ENCODE measurements at regions not wholly inside any gene's neighbourhood (a gene's known extent, or its start where the extent isn't known, plus 50 kb on each side); places are given as distances from the start of the nearest gene placed in this dataset.

- DNase-seq (ENCODE audit: low spot score), result no peak
These were observed 64.6 kb upstream of the C1orf21 start for GRCh38 chr1:184322253-184322652.

DNA sequence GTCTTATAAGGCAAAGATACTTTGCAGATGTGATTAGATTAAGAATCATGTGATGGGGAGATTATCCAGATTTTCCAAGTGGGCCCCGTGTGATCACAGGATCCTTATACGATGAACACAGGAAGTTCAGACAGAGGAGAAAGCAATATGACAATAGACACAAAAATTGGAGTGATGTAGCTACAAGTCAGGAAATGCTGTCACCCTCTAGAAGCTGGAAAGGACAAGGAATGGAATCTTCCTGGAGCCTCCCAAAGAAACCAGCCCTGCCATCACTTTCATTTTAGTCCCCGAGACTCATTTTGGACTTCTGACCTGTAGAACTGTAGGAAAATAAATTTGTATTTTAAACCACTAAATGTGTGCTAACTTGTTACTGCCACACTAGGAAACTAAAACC is 61.9 kb upstream of the C1orf21 start:
- no peak for DNase-seq (ENCODE audit: low spot score)

- no peak for DNase-seq (ENCODE audit: low spot score)
These were observed 60.6 kb upstream of the C1orf21 start for GRCh38 chr1:184326278-184326677.

DNA sequence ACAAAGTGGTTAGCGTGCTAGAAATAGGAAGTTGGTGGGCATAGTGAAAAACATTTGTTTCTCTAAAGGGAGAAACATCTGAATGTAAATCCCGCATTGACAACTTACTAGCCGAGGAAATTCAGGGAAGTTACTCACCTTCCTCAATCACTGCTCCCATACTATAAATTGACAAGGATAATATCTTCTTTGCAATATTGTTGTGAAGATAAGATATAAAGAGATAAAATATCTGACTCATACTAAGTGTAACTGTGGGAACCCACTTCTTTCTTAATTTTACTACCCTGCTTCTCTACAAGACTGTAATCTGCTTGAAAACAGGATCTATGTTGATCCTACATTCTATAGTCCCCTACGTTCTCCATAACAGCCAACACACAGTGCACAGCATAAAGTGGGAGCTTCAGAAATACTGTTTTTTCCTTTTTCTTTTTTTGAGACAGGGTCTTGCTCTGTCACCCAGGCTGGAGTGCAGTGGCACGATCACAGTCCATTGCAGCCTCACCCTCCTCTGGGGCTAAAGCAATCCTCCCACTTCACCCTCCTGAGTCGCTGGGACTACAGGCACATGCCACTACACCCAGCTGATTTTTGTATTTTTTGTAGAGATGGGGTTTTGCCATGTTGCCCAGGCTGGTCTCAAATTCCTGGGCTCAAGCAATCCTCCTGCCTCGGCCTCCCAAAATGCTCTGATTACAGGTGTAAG is 57.4 kb upstream of the C1orf21 start:
- DNase-seq (ENCODE audit: low spot score), result no peak

GRCh38 chr1:184329962-184330868 is 56.6 kb upstream of the C1orf21 start:
- DNase-seq (ENCODE audit: low spot score), result no peak

DNA sequence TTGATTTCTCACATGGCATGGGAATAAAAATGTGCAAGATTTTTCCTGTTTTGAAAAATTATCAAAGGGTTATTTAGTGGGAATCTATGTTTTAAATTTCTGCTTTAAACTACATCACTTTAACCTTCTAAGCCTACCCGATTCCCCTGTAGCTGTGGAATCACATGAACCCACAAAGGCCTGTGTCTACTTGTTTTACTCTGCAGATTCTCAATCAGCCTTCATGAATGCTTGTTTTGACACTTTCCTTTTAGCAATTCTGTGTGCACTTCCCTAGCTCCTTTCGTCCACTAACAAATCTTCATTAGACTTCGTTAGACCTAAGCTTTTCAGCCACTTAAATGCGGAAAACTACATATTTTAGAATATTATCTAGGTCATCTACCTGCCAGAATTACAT is 56.0 kb upstream of the C1orf21 start:
- DNase-seq (ENCODE audit: low spot score), result no peak
